ENCODE measurements at regions not wholly inside any gene's neighbourhood (a gene's known extent, or its start where the extent isn't known, plus 50 kb on each side); places are given as distances from the start of the nearest gene placed in this dataset.

GRCh38 chr18:39938676-39939608 lies 2016.1 kb upstream of the PIK3C3 start:
- no peak for DNase-seq (ENCODE audit: low spot score)

GRCh38 chr18:39935598-39935997 lies 2019.4 kb upstream of the PIK3C3 start:
- no peak for DNase-seq (ENCODE audit: low spot score)

GRCh38 chr18:39918847-39919246 lies 2036.2 kb upstream of the PIK3C3 start:
- DNase-seq (ENCODE audit: low spot score), result no peak

GRCh38 chr18:39913672-39914366 lies 2041.2 kb upstream of the PIK3C3 start:
- no peak for DNase-seq (ENCODE audit: low spot score)

GRCh38 chr18:39911716-39912115 lies 2043.3 kb upstream of the PIK3C3 start:
- no peak for DNase-seq (ENCODE audit: low spot score)

GRCh38 chr18:39909706-39910105 lies 2045.3 kb upstream of the PIK3C3 start:
- no peak for DNase-seq (ENCODE audit: low spot score)

- no peak for DNase-seq (ENCODE audit: low spot score)
Observed at GRCh38 chr18:39886136-39886535, 2068.9 kb upstream of the PIK3C3 start.

- DNase-seq (ENCODE audit: low spot score), result no peak
Observed at GRCh38 chr18:39872651-39873050, 2082.4 kb upstream of the PIK3C3 start.

GRCh38 chr18:39871961-39872360 lies 2083.1 kb upstream of the PIK3C3 start:
- no peak for DNase-seq (ENCODE audit: low spot score)

GRCh38 chr18:39870591-39870990 lies 2084.4 kb upstream of the PIK3C3 start:
- no peak for DNase-seq (ENCODE audit: low spot score)

- no peak for DNase-seq (ENCODE audit: low spot score)
Observed at GRCh38 chr18:39863916-39864315, 2091.1 kb upstream of the PIK3C3 start.

GRCh38 chr18:39862341-39862740 lies 2092.7 kb upstream of the PIK3C3 start:
- DNase-seq (ENCODE audit: low spot score), result no peak

- DNase-seq (ENCODE audit: low spot score), result no peak
Observed at GRCh38 chr18:39854291-39854690, 2100.7 kb upstream of the PIK3C3 start.

GRCh38 chr18:39846265-39846664 lies 2108.8 kb upstream of the PIK3C3 start:
- no peak for DNase-seq (ENCODE audit: low spot score)

- DNase-seq (ENCODE audit: low spot score), result no peak
Observed at GRCh38 chr18:39845631-39846030, 2109.4 kb upstream of the PIK3C3 start.

- no peak for DNase-seq (ENCODE audit: low spot score)
Observed at GRCh38 chr18:39845106-39845505, 2109.9 kb upstream of the PIK3C3 start.

GRCh38 chr18:39843546-39843945 lies 2111.5 kb upstream of the PIK3C3 start:
- no peak for DNase-seq (ENCODE audit: low spot score)

GRCh38 chr18:39842366-39842914 lies 2112.6 kb upstream of the PIK3C3 start:
- no peak for DNase-seq (ENCODE audit: low spot score)

GRCh38 chr18:39841482-39842365 lies 2113.3 kb upstream of the PIK3C3 start:
- DNase-seq (ENCODE audit: low spot score), result peak; percentile 52

- peak; percentile 1 for DNase-seq (ENCODE audit: low spot score)
Observed at GRCh38 chr18:39840856-39841481, 2114.1 kb upstream of the PIK3C3 start.

- DNase-seq (ENCODE audit: low spot score), result no peak
Observed at GRCh38 chr18:39840406-39840805, 2114.6 kb upstream of the PIK3C3 start.

All from HT-29 (cell line).